DND-41 (cell line): ENCODE measurements at regions not wholly inside any gene's neighbourhood (a gene's known extent, or its start where the extent isn't known, plus 50 kb on each side); places are given as distances from the start of the nearest gene placed in this dataset.

Experiments used
- CTCF ChIP-seq: IDR thresholded peaks from 2 replicates; pipeline ENCODE4 v1.5.1; 2012; ENCODE audit warnings: borderline replicate concordance, low read length, moderate library complexity, mild to moderate bottlenecking; ENCODE audit not compliant: poor library complexity, severe bottlenecking; ENCODE audit errors: extremely low read depth
- EZH2 ChIP-seq: IDR thresholded peaks from 3 replicates; pipeline ENCODE4 v1.6.1; 2012; ENCODE audit warnings: borderline replicate concordance, low read depth, mild to moderate bottlenecking, moderate library complexity, low read length, inconsistent platforms; ENCODE audit not compliant: severe bottlenecking

- TF ChIP-seq CTCF (no peak), EZH2 (no peak)
Measured at GRCh38 chr1:79848316-79848715, 841.8 kb upstream of the ADGRL4 start.
